ENCODE measurements at regions not wholly inside any gene's neighbourhood (a gene's known extent, or its start where the extent isn't known, plus 50 kb on each side); places are given as distances from the start of the nearest gene placed in this dataset.

GRCh38 chr5:38790891-38791290 lies 54.9 kb upstream of the OSMR start:
- TF ChIP-seq CTCF (IDR thresholded peaks at IDR 0.05) = no peak
- TF ChIP-seq POLR2A (IDR thresholded peaks at IDR 0.05) = no peak
